GM23338 (cell line): ENCODE measurements at regions not wholly inside any gene's neighbourhood (a gene's known extent, or its start where the extent isn't known, plus 50 kb on each side); places are given as distances from the start of the nearest gene placed in this dataset.

Experiments
- CREB1 ChIP-seq: fragments of 250-450 bp; sonication (Bioruptor Pico); IDR thresholded peaks from 2 replicates; pipeline ENCODE4 v1.5.0; 2020; ENCODE audit warnings: low read depth, mild to moderate bottlenecking, moderate library complexity
- CTCF ChIP-seq, 2 experiments: fragments of 200-600 bp in 1 of 2; sonication (generic) in 1 of 2; conservative IDR thresholded peaks; 2 replicates each; pipeline versions ENCODE4 v1.5.1 to v1.6.1; 2016 to 2017; ENCODE audit warnings: antibody characterized with exemption in 2 of 2, low read depth in 2 of 2, mild to moderate bottlenecking in 2 of 2, moderate library complexity in 1 of 2
- ETS1 ChIP-seq: IDR thresholded peaks from 2 replicates; pipeline ENCODE4 v1.6.1; 2016; ENCODE audit warnings: antibody characterized with exemption
- EZH2 ChIP-seq: fragments of 200-600 bp; sonication (generic); IDR thresholded peaks from one replicate; pipeline ENCODE4 v1.8.0; 2017; ENCODE audit warnings: antibody characterized with exemption, mild to moderate bottlenecking, low read depth; ENCODE audit not compliant: unreplicated experiment
- EZH2phosphoT487 ChIP-seq: fragments of 200-600 bp; sonication (generic); IDR thresholded peaks from one replicate; pipeline ENCODE4 v1.8.1; 2018; ENCODE audit warnings: antibody characterized with exemption; ENCODE audit not compliant: unreplicated experiment
- JUNB ChIP-seq: IDR thresholded peaks from one replicate; pipeline ENCODE4 v1.6.1; 2016; ENCODE audit warnings: antibody characterized with exemption; ENCODE audit not compliant: unreplicated experiment
- NANOG ChIP-seq: IDR thresholded peaks from 2 replicates; pipeline ENCODE4 v1.6.1; 2016; ENCODE audit warnings: antibody characterized with exemption, borderline replicate concordance
- POLR2AphosphoS5 ChIP-seq: IDR thresholded peaks from 2 replicates; pipeline ENCODE4 v1.6.1; 2016; ENCODE audit warnings: antibody characterized with exemption, low read depth
- REST ChIP-seq: IDR thresholded peaks from one replicate; pipeline ENCODE4 v1.6.1; 2018; ENCODE audit warnings: antibody characterized with exemption; ENCODE audit not compliant: unreplicated experiment
- ZNF114 ChIP-seq: fragments of 250-450 bp; sonication (Bioruptor Pico); IDR thresholded peaks from 2 replicates; pipeline ENCODE4 v1.5.0; 2020; ENCODE audit warnings: mild to moderate bottlenecking, moderate library complexity

- TF ChIP-seq POLR2AphosphoS5 (no peak), CTCF (conservative IDR thresholded peaks at IDR 0.05; ENCODE audit: low read depth in 2 of 2) (no peak), EZH2 (no peak), REST (no peak), EZH2phosphoT487 (no peak), CREB1 (CRISPR knock-in tag) (no peak), JUNB (no peak), ZNF114 (no peak), ETS1 (no peak), NANOG (no peak)
Observed at GRCh38 chr18:2139691-2140090, 431.6 kb downstream of the METTL4 start.
